SK-N-MC (cell line): ENCODE measurements at regions not wholly inside any gene's neighbourhood (a gene's known extent, or its start where the extent isn't known, plus 50 kb on each side); places are given as distances from the start of the nearest gene placed in this dataset.

Experiments
- EZH2 ChIP-seq: fragments of 200-600 bp; sonication (generic); IDR thresholded peaks from one replicate; pipeline ENCODE4 v1.6.1; 2017; ENCODE audit warnings: antibody characterized with exemption
- POLR2AphosphoS5 ChIP-seq: IDR thresholded peaks from 2 replicates; pipeline ENCODE4 v1.6.1; 2012; ENCODE audit warnings: mild to moderate bottlenecking, low read depth, low read length, borderline replicate concordance

GRCh38 chr15:39079296-39079847 is 501.5 kb upstream of the THBS1 start:
- TF ChIP-seq POLR2AphosphoS5, result no peak
- no peak for TF ChIP-seq EZH2
